ENCODE measurements at regions not wholly inside any gene's neighbourhood (a gene's known extent, or its start where the extent isn't known, plus 50 kb on each side); places are given as distances from the start of the nearest gene placed in this dataset.

- TF ChIP-seq REST (IDR thresholded peaks at IDR 0.05; ENCODE audit: insufficient read depth in 1 of 2, low read depth in 2 of 2, low read length in 2 of 2) (no peak), TAF1 (IDR thresholded peaks at IDR 0.05; ENCODE audit: borderline replicate concordance, insufficient read depth, low read length) (no peak), POLR2AphosphoS5 (IDR thresholded peaks at IDR 0.05; ENCODE audit: low read depth, low read length) (no peak), SIN3A (IDR thresholded peaks at IDR 0.05; ENCODE audit: borderline replicate concordance, insufficient read depth, low read length) (no peak), FOXP2 (optimal IDR thresholded peaks at IDR 0.05; ENCODE audit: borderline replicate concordance, extremely low read depth, extremely low read length, insufficient read depth) (no peak)
These were observed 158.0 kb downstream of the KCTD15 start for GRCh38 chr19:33954686-33955085.
